ENCODE measurements at regions not wholly inside any gene's neighbourhood (a gene's known extent, or its start where the extent isn't known, plus 50 kb on each side); places are given as distances from the start of the nearest gene placed in this dataset.

DNA sequence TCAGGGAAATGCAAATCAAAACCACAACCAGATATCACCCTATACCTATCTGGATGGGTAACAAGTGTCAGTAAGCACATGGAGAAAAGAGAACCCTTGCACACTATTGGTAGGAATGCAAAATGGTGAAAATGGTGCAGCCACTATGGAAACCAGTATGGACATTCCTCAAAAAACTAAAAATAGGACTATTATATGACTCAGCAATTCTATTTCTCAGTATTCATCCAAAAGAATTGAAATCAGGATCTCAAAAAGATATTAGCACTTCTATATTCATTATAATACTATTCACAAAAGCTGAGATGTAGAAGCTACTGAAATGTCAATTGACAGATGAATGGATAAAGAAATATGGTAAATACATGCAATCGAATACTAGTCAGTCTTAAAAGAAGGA, 491.1 kb upstream of the MYT1L start:
- no peak for DNase-seq

DNA sequence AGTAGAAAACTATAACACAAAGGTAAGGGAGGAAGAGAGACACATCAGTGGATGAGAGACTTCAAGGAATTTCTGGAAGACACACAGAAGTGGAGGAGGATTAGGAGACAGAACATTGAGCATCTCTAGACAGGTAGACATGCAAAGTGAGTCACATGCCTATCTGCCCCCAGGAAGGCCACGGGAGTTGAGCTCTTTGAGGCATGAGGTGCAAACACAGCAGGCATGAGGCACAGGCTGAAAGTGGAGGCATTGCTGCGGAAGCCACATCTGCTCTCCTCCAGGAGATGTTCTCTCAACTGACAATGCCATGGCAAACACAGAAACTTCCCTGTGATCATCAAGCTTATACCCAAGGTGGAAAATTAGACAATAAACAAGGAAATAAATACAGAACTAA, 481.6 kb upstream of the MYT1L start:
- no peak for DNase-seq

DNA sequence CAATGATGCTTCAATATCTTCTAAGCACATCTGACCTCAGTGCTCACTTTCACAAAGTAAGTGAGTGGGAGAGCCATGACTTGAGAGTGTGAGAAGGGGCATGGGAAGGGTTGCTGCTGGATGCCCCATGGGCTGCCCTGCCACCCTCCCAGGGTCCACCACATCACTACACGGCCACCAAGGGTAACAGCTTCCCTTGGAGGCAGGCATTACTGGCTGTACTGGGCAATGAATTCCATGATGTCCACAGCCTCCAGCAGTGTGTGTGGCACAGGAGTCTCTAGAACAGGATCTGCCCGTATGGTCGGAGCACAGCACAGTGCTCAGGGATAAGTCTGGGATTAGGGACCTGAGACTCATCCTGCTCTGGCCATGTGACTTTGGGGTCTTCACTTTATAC, 481.0 kb upstream of the MYT1L start:
- DNase-seq = no peak

DNA sequence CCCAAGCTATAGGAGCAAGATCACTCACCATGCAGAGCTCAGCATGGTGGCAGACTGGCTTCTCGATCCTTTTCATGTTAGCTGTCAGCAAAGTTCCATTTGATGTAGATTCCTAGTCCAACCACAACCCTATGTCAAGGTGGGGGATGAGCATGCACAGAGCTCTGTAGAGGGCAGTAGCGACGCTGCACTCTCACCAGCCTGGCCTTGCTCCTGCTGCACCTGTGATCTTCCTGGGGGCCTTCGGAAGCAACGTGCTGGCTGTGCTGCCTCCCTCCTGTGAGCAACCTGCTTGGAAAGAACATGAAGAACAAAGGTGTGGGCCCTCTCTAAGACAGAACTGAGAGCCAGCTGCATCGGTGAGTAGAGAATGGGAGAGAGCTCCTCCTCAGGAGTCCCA, 479.4 kb upstream of the MYT1L start:
- DNase-seq = no peak

DNA sequence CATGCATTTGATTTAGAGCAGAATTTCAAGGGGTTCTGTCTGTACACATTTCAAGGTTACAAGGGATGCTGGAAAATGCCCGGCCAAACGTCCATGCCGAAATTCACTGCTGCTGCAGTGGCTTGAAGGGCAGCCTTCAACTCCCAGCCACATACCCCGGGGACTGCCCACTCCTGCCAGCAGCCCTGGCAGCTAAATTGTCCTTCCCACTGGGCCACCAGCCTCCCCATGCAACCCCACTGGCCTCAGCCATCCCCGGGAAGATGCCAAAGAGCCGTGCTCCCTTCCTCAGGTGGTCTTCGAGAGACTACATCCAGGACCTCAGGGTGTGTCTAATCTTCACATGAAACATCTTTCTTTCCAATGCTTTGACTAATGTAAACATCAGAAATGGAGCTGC, 478.7 kb upstream of the MYT1L start:
- DNase-seq = no peak

DNA sequence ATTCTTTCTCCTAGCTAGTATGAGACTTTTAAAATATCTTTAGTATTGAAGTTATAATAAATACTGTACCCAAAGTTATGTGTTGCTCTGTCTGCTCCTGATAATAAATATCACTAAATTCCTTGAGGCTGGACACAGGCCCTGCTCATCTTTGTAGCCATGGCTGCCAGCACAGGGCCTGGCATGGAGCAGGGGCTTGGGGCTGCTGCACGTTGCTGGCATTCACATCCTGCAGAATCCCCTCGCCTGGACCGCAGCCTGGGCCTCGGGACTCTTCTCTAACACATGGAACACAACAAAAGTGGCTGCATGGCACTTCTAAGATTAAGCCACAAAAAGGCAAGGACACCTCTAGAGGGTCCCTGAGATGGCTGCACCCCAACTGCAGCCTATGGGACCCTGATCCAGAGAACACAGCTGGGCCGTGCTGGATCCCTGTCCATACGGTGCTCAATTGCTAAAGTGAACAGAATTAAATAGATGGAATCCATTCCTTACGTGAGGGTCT, 477.5 kb upstream of the MYT1L start:
- no peak for DNase-seq

DNA sequence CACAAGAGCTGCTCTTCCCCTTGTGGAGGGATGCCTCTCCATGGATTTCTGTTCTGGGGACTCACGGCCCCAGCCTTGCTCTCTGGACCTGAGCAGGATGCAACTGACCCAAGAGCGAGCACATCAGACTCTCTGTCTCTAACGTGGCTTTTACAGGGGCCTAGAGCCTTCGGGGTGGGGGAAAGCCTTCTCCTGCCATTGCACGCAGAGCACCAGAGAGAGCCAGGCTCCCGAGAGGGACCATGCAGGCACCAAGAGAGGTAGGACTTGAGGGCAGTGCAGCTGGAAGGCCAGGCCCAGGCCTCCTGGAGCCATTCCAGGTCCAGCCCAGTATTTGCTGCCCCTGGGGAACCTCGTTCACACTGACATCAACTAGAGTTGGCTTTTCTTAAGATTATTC, 475.6 kb upstream of the MYT1L start:
- DNase-seq = no peak

DNA sequence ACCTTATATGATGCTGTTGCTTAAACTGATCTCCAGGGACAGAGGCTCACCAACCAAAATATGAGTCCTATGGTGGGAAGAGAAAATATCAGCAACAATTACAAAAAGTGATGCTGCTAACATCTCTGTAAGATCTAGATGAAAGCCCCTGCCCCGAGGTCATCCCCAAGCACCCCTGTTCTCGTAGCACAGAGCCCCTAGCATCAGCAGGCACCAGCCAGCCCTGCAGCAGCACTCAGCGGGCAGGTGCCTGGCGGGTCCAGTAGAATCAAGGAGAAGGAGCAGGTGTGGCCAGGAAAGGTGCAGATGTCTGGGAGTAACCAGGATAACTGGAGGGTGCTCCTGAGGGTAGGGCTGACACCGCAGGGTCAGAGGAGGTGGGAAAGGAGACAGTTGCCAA, 474.2 kb upstream of the MYT1L start:
- no peak for DNase-seq

DNA sequence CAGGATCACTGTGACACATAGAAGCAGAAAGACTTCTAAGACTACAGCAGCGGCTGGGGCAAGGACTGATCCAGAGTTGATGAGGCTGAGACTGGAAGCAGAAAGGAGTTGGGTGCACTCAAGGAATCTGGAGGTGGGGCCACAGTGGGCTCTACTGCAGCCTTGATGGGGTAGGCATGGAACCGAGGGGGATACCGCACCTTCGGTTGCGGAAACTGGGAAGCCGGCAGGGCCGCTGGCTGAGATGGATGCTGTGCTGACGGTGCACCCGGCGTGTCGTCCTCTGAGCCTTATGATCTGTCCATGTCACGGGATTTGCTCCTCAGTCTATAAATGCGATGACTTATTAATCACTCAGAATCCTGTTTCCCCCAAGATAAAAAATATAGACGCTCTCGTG, 473.5 kb upstream of the MYT1L start:
- no peak for DNase-seq

DNA sequence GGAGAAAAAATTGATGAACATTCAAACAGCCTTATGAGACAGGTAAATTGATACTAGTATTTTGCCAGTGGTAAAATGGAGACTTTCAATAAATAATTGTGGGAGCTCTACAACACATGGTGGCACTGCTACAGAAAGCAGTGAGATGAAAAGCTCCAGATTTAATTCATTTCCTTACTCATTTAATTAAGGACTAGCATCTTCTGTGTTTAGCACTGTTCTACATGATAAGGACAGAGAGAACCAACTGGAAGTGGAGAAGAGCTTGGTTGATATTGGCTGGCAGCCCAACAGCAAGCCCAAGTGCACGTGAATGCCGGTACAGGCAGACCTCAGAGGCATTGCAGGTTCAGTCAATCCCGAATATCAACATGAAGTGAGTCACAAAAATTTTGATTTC, 470.4 kb upstream of the MYT1L start:
- DNase-seq = no peak

DNA sequence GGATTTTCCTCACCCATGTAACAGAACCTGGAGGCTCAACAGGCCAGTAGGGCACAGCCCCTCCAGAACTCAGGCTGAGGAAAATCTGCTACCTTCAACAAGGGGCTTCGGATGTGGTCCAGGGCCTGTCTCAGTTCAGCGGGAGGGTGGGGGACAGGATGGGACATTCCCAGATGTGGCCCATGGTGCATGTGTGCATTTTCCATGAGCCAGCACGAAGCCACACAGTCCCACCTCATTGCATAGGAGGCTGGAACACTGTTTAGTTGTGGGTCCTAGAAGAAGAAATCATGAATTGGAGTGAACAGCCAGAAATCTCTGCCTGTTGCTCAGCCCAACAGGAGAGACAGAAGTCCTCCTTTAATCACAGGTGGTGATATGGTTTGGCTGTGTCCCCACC, 469.6 kb upstream of the MYT1L start:
- DNase-seq = no peak

DNA sequence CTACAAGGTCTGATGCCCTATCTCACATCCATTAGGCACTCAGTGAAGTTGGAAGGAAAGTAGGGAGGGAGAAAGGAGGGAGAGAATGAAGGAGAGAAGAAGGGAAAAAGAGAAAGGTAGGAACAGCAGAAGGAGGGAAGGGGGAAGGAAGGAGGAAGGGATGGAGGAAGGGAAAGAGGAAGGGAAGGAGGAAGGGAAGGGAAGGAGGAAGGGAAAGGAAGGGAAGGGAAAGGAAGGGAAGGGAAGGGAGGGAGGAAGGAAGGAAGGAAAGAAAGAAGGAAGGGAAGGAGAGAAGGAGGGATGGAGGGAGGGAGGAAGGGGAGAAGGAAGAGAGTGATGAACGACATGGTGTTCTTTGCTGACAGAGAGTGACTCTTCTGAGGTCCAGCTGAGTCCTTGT, 468.9 kb upstream of the MYT1L start:
- DNase-seq = no peak

DNA sequence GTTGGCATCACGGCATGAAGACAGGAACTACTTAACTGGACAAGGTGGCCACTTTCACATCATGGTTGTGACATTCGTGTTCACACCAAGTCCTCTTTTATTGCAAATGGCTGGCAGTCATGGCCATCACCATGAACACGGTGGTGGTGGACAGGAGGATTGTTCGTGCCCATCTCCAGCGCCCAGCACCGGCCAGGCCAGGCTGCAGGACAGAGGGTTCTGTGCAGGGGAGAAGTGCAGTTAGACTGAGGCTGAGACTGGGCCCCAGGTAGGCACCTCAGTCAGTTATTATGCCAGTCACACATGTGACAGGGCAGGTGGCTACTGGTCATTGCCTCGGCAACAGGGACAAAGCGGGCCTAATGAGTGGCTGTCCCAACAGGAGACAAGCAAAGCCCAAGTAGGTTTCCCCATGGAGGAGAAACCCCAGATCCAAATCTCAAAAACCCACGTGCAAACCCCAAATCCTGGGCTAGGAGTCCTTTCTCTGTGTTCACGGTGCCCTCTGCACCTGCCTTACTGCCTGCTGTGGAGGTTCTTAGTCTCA, 468.1 kb upstream of the MYT1L start:
- DNase-seq = no peak

DNA sequence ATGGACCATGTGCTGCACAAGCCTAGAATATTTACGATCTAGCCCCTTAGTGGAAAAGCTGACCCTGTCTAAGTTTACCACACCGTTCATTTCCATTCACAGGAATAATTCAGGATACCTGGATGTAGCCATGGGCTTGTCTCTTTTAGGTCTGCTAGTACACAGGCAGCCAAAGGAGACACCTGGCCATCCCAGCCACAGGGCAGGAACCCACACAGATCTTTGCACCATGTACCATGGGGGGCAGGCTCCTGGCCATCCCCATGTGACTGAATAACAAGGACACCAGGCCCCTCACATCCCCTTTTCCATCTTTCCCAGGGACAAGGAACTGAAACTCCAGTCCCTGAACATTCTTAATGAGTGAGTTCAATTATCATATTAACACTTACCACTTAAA, 467.3 kb upstream of the MYT1L start:
- DNase-seq = no peak

DNA sequence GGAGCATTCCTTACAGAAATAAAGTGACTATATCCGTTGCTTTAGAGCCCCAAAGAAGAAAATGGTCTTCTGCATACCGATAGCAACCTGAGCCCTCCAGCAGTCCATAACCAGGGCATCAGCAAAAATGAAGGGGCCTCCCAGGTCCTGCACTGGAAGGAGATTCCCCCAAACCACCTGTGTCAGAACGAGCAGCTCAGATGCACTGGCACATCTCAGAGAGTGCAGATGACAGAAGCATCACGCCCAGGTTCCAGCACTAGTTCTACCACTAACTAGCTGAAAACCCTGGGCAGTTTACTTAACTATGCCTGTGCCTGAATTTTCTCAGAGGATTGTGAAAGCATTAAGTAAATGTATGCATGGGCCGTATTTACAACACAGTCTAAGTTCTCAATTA, 466.7 kb upstream of the MYT1L start:
- no peak for DNase-seq

DNA sequence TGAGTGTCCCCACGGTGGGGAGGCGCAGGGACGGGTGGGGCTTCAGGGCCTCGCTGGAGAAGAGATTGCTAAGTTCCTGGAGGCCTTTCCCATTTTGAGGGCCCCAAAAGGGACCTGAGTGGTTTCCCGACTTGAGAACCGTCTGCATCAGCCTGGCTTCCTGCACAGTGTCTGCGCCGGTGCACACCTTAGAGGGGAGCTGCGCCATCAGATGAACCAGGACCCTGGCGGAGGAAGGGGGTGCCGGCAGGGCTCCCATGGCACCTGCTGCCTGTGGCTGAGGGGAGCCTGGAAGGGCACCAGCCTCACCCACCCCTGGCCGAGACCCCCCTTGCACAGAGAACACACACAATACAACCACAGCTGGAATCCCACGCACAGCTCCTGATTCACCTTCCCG, 465.1 kb upstream of the MYT1L start:
- no peak for DNase-seq

DNA sequence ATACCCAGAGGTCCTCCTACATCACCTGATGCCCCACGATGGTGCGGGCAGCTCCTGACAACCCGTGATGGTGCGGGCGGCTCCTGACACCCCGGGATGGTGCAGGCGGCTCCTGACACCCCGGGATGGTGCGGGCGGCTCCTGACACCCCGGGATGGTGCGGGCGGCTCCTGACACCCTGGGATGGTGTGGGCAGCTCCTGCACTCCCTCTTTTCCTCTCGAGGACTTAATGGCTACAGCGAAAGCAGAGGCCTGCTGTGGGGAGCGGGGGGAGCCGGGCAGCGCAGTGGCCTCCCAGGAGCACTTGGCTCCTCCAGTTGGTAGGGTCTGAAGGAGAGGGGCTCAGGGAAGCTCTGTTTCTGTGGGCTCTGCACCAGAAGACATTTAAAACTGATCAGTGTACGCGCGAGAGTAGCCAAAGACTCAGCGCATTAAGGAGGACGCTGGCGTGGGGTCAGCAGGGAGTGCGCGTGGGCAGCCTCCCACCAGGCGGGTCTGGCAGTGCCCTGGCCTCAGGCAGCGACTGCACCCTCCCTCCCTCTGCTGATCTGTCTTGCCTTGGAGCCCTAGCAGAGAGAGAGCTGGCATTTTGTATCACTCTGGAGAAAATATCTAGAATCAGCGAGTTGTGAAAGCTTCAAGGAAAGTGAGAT, 464.5 kb upstream of the MYT1L start:
- no peak for DNase-seq

DNA sequence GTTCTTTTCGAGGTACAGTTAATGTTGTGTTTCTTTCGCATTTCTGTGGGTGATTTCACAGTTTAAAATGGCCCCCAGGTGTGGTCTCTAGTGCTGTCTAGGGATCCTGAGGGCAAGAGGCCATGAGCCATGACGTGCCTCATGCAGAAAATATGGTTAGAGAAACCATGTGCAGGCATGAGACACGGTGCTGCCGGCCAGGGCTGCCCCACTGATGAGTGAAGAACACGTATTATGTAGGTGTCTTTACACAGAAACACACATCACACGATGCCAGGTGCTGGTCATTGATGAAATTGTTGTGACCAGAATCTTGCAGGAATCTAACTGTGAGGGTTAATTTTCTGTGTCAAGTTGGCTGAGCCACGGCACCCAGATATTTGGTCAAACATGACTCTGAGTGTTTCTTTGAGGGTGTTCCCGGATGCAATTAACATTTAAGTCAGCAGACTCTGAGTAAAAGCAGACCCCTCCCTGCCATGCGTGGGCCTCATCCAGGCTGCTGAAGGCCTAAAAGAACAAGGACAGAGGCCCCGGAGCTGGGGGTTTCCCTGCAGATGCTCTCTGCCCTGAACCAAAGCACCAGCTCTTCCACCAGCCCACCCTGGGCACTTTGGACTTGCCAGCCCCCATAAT, 463.0 kb upstream of the MYT1L start:
- no peak for DNase-seq

DNA sequence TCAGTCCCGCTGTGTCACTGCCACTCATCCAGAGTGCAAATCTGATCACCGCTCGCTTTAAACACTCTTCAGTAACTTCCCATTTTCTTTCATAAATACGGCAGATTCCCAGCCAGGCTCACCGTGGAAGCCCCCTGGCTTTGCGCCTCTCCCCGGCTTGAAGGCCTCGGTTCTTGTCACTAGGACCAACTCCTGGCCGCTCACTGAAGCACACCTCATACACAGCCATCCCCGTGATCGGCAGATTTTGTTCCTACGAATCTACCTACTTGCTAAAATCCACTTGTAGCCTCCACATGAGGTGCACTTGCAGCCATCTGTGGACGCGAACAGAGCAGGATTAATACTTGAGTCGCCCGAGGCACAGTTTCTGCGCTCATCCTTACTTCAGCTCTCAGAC, 462.4 kb upstream of the MYT1L start:
- no peak for DNase-seq

DNA sequence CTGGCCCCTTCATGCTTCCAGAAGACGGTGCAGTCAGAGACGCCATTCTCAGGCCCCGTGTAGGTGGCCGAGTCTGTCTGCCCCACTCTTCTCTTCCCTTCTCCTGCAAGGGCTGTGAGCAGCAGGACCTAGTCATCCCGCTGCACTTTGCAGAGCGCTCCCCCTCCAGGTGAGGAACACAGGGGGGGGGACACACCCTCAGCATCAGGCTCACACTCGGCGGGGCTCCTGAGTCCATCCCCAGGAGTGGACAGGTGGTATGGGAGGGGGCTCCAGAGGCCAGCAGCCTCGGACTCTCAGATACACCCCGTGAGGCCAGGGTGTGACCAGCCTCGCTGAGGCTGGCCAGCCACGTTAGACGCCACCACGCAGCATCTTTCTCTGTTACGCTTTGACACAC, 460.5 kb upstream of the MYT1L start:
- no peak for DNase-seq

DNA sequence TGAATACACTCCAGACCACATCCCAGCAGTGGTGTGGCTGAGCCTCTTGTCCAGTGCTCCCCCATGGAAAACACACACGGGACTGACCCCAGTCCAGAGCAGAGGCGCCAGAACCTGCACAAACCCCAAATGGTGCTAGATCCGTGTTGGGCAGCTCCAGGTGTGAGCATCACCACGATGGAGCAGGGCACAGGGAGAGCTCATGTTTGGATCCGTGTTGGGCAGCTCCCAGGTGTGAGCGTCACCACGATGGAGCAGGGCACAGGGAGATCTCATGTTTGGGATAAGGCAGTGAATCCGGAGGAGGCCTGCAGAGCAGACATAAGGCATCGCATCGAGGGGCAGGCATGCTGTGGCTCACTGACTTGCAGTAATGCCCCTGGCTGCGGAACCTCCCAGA, 460.0 kb upstream of the MYT1L start:
- DNase-seq = no peak

DNA sequence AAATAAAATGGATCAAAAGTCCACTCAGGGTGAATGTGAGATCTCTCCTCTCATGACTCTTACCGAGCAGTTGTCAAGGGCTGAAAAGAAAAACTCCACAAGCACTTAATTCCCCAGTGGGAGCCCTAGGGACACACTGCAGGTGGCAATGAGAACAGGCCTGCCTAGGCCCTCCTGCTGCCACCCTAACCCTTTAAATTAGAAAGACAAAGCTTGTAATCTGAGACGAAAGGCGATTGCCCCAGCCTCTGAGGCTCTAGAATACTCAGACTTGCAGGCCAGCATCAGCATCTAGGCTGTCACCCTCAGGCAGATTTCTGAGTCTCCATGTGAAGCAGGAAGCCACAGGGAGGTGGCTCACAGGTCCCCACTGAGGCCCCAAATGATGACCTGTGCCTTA, 457.0 kb upstream of the MYT1L start:
- no peak for DNase-seq

DNA sequence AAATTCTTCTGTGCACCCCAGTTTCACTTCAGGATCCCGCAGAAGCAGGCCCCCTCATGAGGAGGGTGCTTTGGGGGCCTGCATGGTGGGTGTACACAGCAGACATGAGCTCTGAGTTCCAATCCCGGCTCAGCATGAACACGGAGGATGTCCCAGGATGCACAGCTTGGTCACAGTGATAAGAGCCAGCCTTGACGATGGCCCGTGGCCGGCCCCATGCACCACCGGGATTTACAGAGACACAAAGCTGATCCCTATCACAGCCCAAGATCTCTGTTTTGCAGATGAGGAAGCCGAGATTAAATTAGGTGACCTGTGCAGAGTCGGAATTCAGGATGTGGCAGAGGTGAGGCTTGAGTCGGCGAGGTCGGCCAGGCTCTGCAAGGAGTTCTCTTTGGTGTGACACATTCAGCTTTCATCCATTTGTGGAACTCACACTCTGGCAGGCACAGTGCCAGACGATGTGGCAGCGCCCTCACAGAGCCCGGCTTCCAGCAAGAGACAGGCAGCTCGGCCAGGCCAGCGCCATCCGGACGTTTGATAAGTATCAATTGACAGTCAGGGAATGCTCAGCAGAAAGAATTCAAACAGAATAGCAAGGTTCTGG, 456.3 kb upstream of the MYT1L start:
- no peak for DNase-seq

DNA sequence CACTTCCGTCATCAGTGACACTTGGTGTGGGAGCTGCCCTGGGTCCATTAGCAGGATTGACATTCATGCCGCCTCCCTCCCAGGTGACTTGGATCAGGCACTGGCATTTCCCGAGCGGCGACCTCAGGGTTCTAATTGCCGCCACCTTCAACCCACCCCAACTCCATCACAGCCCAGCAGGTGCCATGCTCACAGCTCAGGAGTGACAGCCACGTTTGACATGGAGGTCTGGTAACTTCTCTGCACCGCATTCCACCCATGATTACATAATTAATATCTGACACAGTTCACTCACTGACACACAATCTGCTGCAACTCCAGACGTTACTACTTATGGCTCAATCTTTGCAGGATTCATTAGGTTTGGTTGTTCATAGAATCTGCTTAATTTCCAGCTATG, 450.9 kb upstream of the MYT1L start:
- no peak for DNase-seq

DNA sequence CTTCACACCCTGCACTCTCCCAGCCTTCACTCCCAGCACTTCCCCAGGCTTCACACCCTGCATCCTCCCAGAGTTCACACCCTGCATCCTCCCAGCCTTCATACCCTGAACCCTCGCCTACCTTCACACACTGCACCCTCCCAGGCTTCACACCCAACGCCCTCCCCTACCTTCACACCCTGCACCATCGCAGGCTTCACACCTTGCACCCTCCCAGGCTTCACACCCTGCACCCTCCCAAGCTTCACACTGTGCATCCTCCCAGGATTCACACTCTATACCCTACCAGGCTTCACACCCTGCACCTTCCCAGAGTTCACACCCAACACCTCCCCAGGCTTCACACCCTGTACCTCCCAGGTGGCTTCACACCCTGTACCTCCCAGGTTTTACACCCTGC, 448.7 kb upstream of the MYT1L start:
- no peak for DNase-seq

Data from 8988T (cell line).